Gastrocnemius medialis (tissue), 4 donors: ENCODE measurements at regions not wholly inside any gene's neighbourhood (a gene's known extent, or its start where the extent isn't known, plus 50 kb on each side); places are given as distances from the start of the nearest gene placed in this dataset.
"Not testable (repeated sequence)": the region's sequence is repeated elsewhere in the genome, so short reads cannot be mapped to it uniquely, and the experiment has no call there.

Experiments
- ATAC-seq, 2 donors: fragments of 150-250 bp; one replicate each; pipeline ENCODE4 v1.9.1; 2016
- DNase-seq, 2 donors: peaks; one replicate each; pipeline ENCODE4 v3.0.0-alpha.2; 2019
- H3K27ac ChIP-seq, 4 donors: fragments of 200-600 bp; sonication (generic); 1 replicate in 1 of 4; 2 replicates in 3 of 4; pipeline ENCODE4 v1.5.1; 2016 to 2018; ENCODE audit warnings: mild to moderate bottlenecking in 2 of 4, moderate library complexity in 1 of 4
- H3K27me3 ChIP-seq, 3 donors: fragments of 200-600 bp; sonication (generic) in 2 of 3; 1 replicate in 1 of 3; 2 replicates in 2 of 3; pipeline versions ENCODE4 v1.5.1 to v1.6.0; 2016 to 2019; ENCODE audit warnings: mild to moderate bottlenecking in 1 of 3, moderate library complexity in 1 of 3
- H3K36me3 ChIP-seq, 2 donors: fragments of 200-600 bp; sonication (generic) in 1 of 2; one replicate each; pipeline ENCODE4 v1.5.1; 2017 to 2018
- H3K4me1 ChIP-seq, 2 donors: fragments of 200-600 bp; sonication (generic) in 1 of 2; one replicate each; pipeline ENCODE4 v1.5.1; 2016 to 2017; ENCODE audit warnings: mild to moderate bottlenecking in 2 of 2
- H3K4me3 ChIP-seq, 4 donors: fragments of 200-600 bp; sonication (generic) in 3 of 4; 1 replicate in 1 of 4; 2 replicates in 3 of 4; pipeline ENCODE4 v1.5.1; 2016 to 2019; ENCODE audit warnings: mild to moderate bottlenecking in 2 of 4
- H3K9me3 ChIP-seq, 3 donors: fragments of 200-600 bp; sonication (generic) in 2 of 3; 1 replicate in 1 of 3; 2 replicates in 2 of 3; pipeline ENCODE4 v1.5.1; 2016 to 2019
- POLR2A ChIP-seq, 2 donors: fragments of 450-650 bp; IDR thresholded peaks; one replicate each; pipeline ENCODE4 v1.6.1; 2017; ENCODE audit warnings: antibody characterized with exemption in 2 of 2, mild to moderate bottlenecking in 2 of 2, moderate library complexity in 2 of 2
- in situ Hi-C, 4 donors: fragments of 200-750 bp; cut with MboI; loops; one replicate each; pipeline versions ENCODE4 v1.15.0 to v1.8.0; 2017; ENCODE audit warnings: low sequenced_read_pairs in 4 of 4
- intact Hi-C: fragments of 100-400 bp; cut with DNase I; formaldehyde crosslinking; loops from one replicate; pipeline ENCODE4 v1.15.1; 2023; ENCODE audit warnings: low total_unique reads
- TF ChIP-seq, protein P1 (sequence below), 5 experiments: fragments of 450-650 bp in 3 of 5; fragments of 200-600 bp in 2 of 5; sonication (generic) in 2 of 5; IDR thresholded peaks in 4 of 5; conservative IDR thresholded peaks in 1 of 5; 1 replicate in 4 of 5; 2 replicates in 1 of 5; pipeline ENCODE4 v1.5.1; 2016 to 2019; ENCODE audit warnings: antibody characterized with exemption in 5 of 5, mild to moderate bottlenecking in 3 of 5, moderate library complexity in 3 of 5

GRCh38 chr1:99553301-99553700, 92.6 kb upstream of the PALMD start:
- DNase-seq (no peak), ATAC-seq (no peak)
- Histone ChIP-seq H3K9me3 (no peaks in the 10 kb centered on the region), H3K27ac (no peak overlapping the region), H3K4me3 (no peak overlapping the region), H3K27me3 (no peaks in the 10 kb centered on the region), H3K36me3 (no peaks in the 10 kb centered on the region), H3K4me1 (peaks cover 11 to 12% of the 10 kb centered on the region in 2 donors)
- in situ Hi-C loops (no loop called here), intact Hi-C loops (no loop called here)
- TF ChIP-seq, protein P1, sequence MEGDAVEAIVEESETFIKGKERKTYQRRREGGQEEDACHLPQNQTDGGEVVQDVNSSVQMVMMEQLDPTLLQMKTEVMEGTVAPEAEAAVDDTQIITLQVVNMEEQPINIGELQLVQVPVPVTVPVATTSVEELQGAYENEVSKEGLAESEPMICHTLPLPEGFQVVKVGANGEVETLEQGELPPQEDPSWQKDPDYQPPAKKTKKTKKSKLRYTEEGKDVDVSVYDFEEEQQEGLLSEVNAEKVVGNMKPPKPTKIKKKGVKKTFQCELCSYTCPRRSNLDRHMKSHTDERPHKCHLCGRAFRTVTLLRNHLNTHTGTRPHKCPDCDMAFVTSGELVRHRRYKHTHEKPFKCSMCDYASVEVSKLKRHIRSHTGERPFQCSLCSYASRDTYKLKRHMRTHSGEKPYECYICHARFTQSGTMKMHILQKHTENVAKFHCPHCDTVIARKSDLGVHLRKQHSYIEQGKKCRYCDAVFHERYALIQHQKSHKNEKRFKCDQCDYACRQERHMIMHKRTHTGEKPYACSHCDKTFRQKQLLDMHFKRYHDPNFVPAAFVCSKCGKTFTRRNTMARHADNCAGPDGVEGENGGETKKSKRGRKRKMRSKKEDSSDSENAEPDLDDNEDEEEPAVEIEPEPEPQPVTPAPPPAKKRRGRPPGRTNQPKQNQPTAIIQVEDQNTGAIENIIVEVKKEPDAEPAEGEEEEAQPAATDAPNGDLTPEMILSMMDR (IDR thresholded peaks at IDR 0.05 in 4 of 5, conservative IDR thresholded peaks at IDR 0.05 in 1 of 5) = no peak
- TF ChIP-seq POLR2A (IDR thresholded peaks at IDR 0.05) = no peak

- H3K4me3 ChIP-seq, intact Hi-C loops, in situ Hi-C loops, H3K9me3 ChIP-seq, H3K4me1 ChIP-seq, H3K36me3 ChIP-seq, H3K27me3 ChIP-seq, H3K27ac ChIP-seq, DNase-seq, ATAC-seq: not testable (repeated sequence)
These were observed 92.1 kb upstream of the PALMD start for GRCh38 chr1:99553819-99554218.

DNA sequence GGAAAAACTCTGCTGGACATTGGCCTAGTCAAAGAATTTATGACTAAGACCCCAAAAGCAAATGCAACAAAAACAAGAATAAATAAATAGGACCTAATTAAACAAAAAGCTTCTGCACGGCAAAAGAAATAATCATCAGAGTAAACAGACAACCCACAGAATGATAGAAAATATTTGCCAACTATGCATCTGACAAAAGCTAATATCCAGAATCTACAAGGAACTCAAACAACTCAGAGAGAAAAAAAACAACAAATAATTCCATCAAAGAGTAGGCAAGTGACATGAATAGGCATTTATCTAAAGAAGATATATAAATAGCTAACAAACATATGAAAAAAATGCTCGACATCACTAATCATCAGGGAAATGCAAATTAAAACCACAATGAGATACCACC, 91.2 kb upstream of the PALMD start:
- Histone ChIP-seq H3K4me3 (no peak overlapping the region), H3K27ac (no peak overlapping the region), H3K36me3 (no peaks in the 10 kb centered on the region), H3K27me3 (no peaks in the 10 kb centered on the region), H3K4me1 (no peaks in the 10 kb centered on the region), H3K9me3 (no peaks in the 10 kb centered on the region)
- DNase-seq (no peak), ATAC-seq (no peak)
- TF ChIP-seq, protein P1 (IDR thresholded peaks at IDR 0.05 in 4 of 5, conservative IDR thresholded peaks at IDR 0.05 in 1 of 5) = no peak
- TF ChIP-seq POLR2A (IDR thresholded peaks at IDR 0.05) = no peak
- in situ Hi-C loops (no loop called here), intact Hi-C loops (no loop called here)

GRCh38 chr1:99557546-99558202, 88.2 kb upstream of the PALMD start:
- H3K4me1 ChIP-seq = no peaks in the 10 kb centered on the region
- no peaks in the 10 kb centered on the region for H3K9me3 ChIP-seq
- DNase-seq (no peak), ATAC-seq (no peak)
- TF ChIP-seq POLR2A (IDR thresholded peaks at IDR 0.05) = no peak
- TF ChIP-seq, protein P1 (IDR thresholded peaks at IDR 0.05 in 4 of 5, conservative IDR thresholded peaks at IDR 0.05 in 1 of 5) = no peak
- no peaks in the 10 kb centered on the region for H3K27me3 ChIP-seq
- intact Hi-C loops (no loop called here), in situ Hi-C loops (no loop called here)
- H3K4me3 ChIP-seq = no peak overlapping the region
- H3K36me3 ChIP-seq = no peaks in the 10 kb centered on the region
- no peak overlapping the region for H3K27ac ChIP-seq

- Histone ChIP-seq H3K36me3 (no peaks in the 10 kb centered on the region), H3K4me3 (no peak overlapping the region), H3K27me3 (no peaks in the 10 kb centered on the region), H3K9me3 (no peaks in the 10 kb centered on the region), H3K4me1 (no peaks in the 10 kb centered on the region), H3K27ac (no peak overlapping the region)
- DNase-seq (no peak), ATAC-seq (no peak)
- in situ Hi-C loops (no loop called here), intact Hi-C loops (no loop called here)
- TF ChIP-seq, protein P1 (IDR thresholded peaks at IDR 0.05 in 4 of 5, conservative IDR thresholded peaks at IDR 0.05 in 1 of 5) = no peak
- no peak for TF ChIP-seq POLR2A (IDR thresholded peaks at IDR 0.05)
These were observed 86.7 kb upstream of the PALMD start for GRCh38 chr1:99559166-99559565.
